ENCODE measurements at regions not wholly inside any gene's neighbourhood (a gene's known extent, or its start where the extent isn't known, plus 50 kb on each side); places are given as distances from the start of the nearest gene placed in this dataset.

DNA sequence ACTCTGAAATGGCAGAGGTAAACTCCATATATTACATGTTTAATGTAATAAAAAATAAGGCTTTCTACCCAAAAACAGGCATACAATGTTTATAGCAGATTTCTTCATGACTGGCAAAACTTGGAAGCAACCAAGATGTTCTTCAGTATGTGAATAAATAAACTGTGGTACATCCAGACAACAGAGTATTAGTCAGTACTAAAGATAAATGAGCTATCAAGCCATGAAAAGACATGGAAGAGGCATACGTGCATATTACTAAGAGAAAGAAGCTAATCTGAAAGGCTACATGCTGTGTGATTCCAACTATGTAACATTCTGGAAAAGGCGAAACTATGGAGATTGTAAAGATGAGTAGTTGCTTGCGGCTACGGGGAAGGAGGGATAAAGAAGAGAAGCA lies 97.4 kb downstream of the OSR1 start:
- H3K9me3 ChIP-seq = no peaks in the 10 kb centered on the region
- TF ChIP-seq EP300 (IDR thresholded peaks at IDR 0.05) (no peak), POLR2A (IDR thresholded peaks at IDR 0.05) (no peak)
- TF ChIP-seq, protein P1, sequence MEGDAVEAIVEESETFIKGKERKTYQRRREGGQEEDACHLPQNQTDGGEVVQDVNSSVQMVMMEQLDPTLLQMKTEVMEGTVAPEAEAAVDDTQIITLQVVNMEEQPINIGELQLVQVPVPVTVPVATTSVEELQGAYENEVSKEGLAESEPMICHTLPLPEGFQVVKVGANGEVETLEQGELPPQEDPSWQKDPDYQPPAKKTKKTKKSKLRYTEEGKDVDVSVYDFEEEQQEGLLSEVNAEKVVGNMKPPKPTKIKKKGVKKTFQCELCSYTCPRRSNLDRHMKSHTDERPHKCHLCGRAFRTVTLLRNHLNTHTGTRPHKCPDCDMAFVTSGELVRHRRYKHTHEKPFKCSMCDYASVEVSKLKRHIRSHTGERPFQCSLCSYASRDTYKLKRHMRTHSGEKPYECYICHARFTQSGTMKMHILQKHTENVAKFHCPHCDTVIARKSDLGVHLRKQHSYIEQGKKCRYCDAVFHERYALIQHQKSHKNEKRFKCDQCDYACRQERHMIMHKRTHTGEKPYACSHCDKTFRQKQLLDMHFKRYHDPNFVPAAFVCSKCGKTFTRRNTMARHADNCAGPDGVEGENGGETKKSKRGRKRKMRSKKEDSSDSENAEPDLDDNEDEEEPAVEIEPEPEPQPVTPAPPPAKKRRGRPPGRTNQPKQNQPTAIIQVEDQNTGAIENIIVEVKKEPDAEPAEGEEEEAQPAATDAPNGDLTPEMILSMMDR (IDR thresholded peaks at IDR 0.05) = no peak
- intact Hi-C loops (cut with DNase I) = no loop called here
- no peak for DNase-seq
- no peak overlapping the region for H3K4me3 ChIP-seq
- no peaks in the 10 kb centered on the region for H3K36me3 ChIP-seq
- H3K27ac ChIP-seq = no peak overlapping the region
- no peaks in the 10 kb centered on the region for H3K27me3 ChIP-seq
- no peaks in the 10 kb centered on the region for H3K4me1 ChIP-seq (ENCODE audit: insufficient read depth)
- 91 to 94% (median 92%) methylated on average over 4 of the region's 4 CpGs for WGBS, 3 donors

DNA sequence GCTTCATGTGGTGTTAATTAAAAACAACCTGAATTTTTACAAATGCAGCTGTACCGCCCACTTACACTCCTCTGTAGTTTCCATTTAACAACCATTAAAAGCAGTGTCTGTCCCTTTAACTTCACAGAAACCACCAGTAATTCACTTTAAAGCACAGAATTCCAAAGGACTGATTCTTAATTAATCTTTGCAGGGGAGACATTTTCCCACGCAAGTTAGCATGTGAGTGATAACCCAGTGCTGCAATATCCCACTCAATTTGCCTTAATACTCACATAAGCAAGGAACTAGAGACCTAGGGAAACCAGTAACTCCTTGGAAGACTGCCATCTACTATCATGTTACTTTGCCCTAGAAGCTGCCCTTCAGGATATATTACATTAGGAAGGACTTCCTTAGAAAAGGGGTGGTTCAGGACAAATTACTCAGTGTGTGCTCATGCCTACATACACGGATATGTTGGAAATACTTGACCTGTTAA lies 102.3 kb downstream of the OSR1 start:
- intact Hi-C loops (cut with DNase I) = no loop called here
- Histone ChIP-seq H3K9me3 (no peaks in the 10 kb centered on the region), H3K27me3 (no peaks in the 10 kb centered on the region), H3K4me1 (ENCODE audit: insufficient read depth) (peaks cover 4% of the 10 kb centered on the region), H3K27ac (no peak overlapping the region), H3K4me3 (no peak overlapping the region), H3K36me3 (no peaks in the 10 kb centered on the region)
- TF ChIP-seq EP300 (IDR thresholded peaks at IDR 0.05) = no peak
- no peak for TF ChIP-seq POLR2A (IDR thresholded peaks at IDR 0.05)
- TF ChIP-seq, protein P1 (IDR thresholded peaks at IDR 0.05) = no peak
- no peak for DNase-seq
- WGBS, 3 donors = 54 to 55% (median 55%) methylated on average over 3 of the region's 3 CpGs

DNA sequence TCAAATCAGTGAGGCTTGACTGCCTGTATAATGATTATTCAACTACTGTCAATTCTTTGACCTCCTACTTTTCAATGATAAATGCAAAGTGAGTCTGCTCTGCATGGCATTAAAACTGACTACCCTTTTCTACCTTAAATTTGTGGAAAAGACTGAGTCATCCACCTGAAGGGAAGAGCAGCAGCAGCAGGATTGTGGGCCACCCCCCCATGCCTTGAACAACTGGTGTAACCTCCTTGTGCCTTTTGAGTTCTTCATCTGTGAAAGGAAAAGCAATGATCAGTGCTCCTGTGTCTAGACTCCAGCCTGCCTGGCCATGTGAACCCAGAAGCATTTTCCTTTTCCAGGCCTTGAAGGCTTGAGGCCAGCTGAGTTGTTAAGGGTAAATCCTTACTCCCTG lies 102.9 kb downstream of the OSR1 start:
- intact Hi-C loops (cut with DNase I) = no loop called here
- Histone ChIP-seq H3K27me3 (no peaks in the 10 kb centered on the region), H3K9me3 (no peaks in the 10 kb centered on the region), H3K36me3 (no peaks in the 10 kb centered on the region), H3K27ac (no peak overlapping the region), H3K4me1 (ENCODE audit: insufficient read depth) (peaks cover 6% of the 10 kb centered on the region), H3K4me3 (no peak overlapping the region)
- no peak for DNase-seq
- TF ChIP-seq, protein P1 (IDR thresholded peaks at IDR 0.05) = no peak
- no peak for TF ChIP-seq POLR2A (IDR thresholded peaks at IDR 0.05)
- no peak for TF ChIP-seq EP300 (IDR thresholded peaks at IDR 0.05)

DNA sequence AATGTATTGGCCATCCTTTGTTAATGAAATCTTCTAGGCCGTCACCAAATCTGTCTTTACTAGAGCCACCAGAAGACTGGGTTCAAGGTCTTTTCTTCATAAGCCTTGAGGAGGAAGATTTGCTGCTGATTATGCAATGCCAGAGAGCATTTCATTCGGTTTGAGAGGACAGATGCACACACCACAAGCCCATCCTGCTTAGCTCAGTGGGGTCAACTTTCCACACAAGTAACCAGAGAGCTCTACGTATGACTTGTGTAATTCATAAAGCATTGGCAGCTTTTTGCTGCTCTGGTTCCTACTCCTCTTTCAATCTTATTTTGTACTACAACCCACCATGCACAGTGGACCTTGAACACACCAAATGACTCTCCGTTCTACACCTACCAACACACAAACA lies 106.9 kb downstream of the OSR1 start:
- Histone ChIP-seq H3K27ac (no peak overlapping the region), H3K4me1 (ENCODE audit: insufficient read depth) (peaks cover 8% of the 10 kb centered on the region), H3K36me3 (no peaks in the 10 kb centered on the region), H3K27me3 (no peaks in the 10 kb centered on the region), H3K9me3 (no peaks in the 10 kb centered on the region), H3K4me3 (no peak overlapping the region)
- intact Hi-C loops (cut with DNase I) = no loop called here
- WGBS, 3 donors = 30 to 49% (median 36%) methylated on average over 4 of the region's 4 CpGs
- DNase-seq = no peak
- no peak for TF ChIP-seq POLR2A (IDR thresholded peaks at IDR 0.05)
- TF ChIP-seq, protein P1 (IDR thresholded peaks at IDR 0.05) = no peak
- TF ChIP-seq EP300 (IDR thresholded peaks at IDR 0.05) = no peak

DNA sequence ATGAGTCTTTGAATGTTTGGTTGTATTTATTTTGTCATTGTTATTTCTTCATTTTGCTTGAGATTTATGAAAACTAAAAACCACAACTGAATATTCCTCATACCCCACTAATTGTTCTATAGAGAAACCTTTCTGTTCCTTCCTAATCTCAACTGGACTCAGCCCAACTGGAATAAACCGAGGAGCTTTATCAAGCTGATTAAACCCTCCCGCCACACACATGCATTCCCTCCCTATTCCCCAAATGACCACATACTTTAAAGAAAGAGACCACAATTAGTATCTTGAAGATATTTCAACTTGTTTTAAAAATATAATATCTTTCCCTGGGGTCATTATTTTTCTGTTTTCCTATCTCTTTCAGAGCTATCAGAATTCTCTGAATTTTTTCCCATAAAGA lies 107.5 kb downstream of the OSR1 start:
- Histone ChIP-seq H3K4me1 (ENCODE audit: insufficient read depth) (peaks cover 10% of the 10 kb centered on the region), H3K36me3 (no peaks in the 10 kb centered on the region), H3K27me3 (no peaks in the 10 kb centered on the region), H3K27ac (no peak overlapping the region), H3K4me3 (no peak overlapping the region), H3K9me3 (no peaks in the 10 kb centered on the region)
- TF ChIP-seq POLR2A (IDR thresholded peaks at IDR 0.05) = no peak
- WGBS, 3 donors = 5 to 19% (median 10%) methylated on average over 2 of the region's 2 CpGs
- DNase-seq = no peak
- intact Hi-C loops (cut with DNase I) = no loop called here

All from ovary (tissue), 7 donors.